Trophoblast cell (in vitro differentiated cells and primary cell): ENCODE measurements at regions not wholly inside any gene's neighbourhood (a gene's known extent, or its start where the extent isn't known, plus 50 kb on each side); places are given as distances from the start of the nearest gene placed in this dataset.

Source experiments
- DNase-seq, 2 donors: peaks; one replicate each; pipeline ENCODE4 v3.0.0-alpha.2; 2016
- H2AFZ ChIP-seq: 2 replicates; pipeline ENCODE4 v1.6.1; 2013; ENCODE audit warnings: low read length, moderate library complexity, mild to moderate bottlenecking; ENCODE audit not compliant: insufficient read depth, poor library complexity
- H2AK5ac ChIP-seq: 2 replicates; pipeline ENCODE4 v1.6.1; 2013; ENCODE audit warnings: mild to moderate bottlenecking, low read length
- H2BK120ac ChIP-seq: 2 replicates; pipeline ENCODE4 v1.6.1; 2013; ENCODE audit warnings: low read length, mild to moderate bottlenecking, moderate library complexity; ENCODE audit not compliant: insufficient read depth, poor library complexity
- H2BK12ac ChIP-seq: 2 replicates; pipeline ENCODE4 v1.6.1; 2013; ENCODE audit warnings: mild to moderate bottlenecking, low read length, moderate library complexity
- H2BK5ac ChIP-seq: 2 replicates; pipeline ENCODE4 v1.6.1; 2013; ENCODE audit warnings: low read length, low read depth, moderate library complexity, mild to moderate bottlenecking; ENCODE audit not compliant: poor library complexity
- H3K14ac ChIP-seq: 2 replicates; pipeline ENCODE4 v1.6.1; 2013; ENCODE audit warnings: mild to moderate bottlenecking, low read length
- H3K18ac ChIP-seq: 2 replicates; pipeline ENCODE4 v1.6.1; 2013; ENCODE audit warnings: mild to moderate bottlenecking, low read length
- H3K23ac ChIP-seq: 2 replicates; pipeline ENCODE4 v1.6.1; 2013; ENCODE audit warnings: low read length
- H3K27ac ChIP-seq: 2 replicates; pipeline ENCODE4 v1.5.1; 2013; ENCODE audit warnings: low read depth, mild to moderate bottlenecking, inconsistent platforms, low read length, moderate library complexity
- H3K27me3 ChIP-seq: 2 replicates; pipeline ENCODE4 v1.6.1; 2013; ENCODE audit warnings: inconsistent platforms, mild to moderate bottlenecking, low read length, moderate library complexity; ENCODE audit not compliant: insufficient read depth
- H3K36me3 ChIP-seq, 2 experiments: 1 replicate in 1 of 2; 2 replicates in 1 of 2; pipeline ENCODE4 v1.6.1; 2013; ENCODE audit warnings: low read length in 2 of 2, mild to moderate bottlenecking in 2 of 2, moderate library complexity in 1 of 2; ENCODE audit not compliant: insufficient read depth in 2 of 2, control insufficient read depth in 1 of 2
- H3K4ac ChIP-seq: 2 replicates; pipeline ENCODE4 v1.6.1; 2013; ENCODE audit warnings: low read depth, mild to moderate bottlenecking, low read length, moderate library complexity
- H3K4me1 ChIP-seq, 2 experiments: 1 replicate in 1 of 2; 2 replicates in 1 of 2; pipeline ENCODE4 v1.6.1; 2013; ENCODE audit warnings: low read length in 2 of 2, mild to moderate bottlenecking in 2 of 2, moderate library complexity in 1 of 2; ENCODE audit not compliant: insufficient read depth in 2 of 2, control insufficient read depth in 1 of 2
- H3K4me2 ChIP-seq: 2 replicates; pipeline ENCODE4 v1.6.1; 2013; ENCODE audit warnings: inconsistent platforms, mild to moderate bottlenecking, low read length, moderate library complexity
- H3K4me3 ChIP-seq: 2 replicates; pipeline ENCODE4 v1.5.1; 2013; ENCODE audit warnings: mild to moderate bottlenecking, low read depth, low read length, inconsistent platforms
- H3K79me1 ChIP-seq: one replicate; pipeline ENCODE4 v1.6.1; 2013; ENCODE audit warnings: low read length
- H3K79me2 ChIP-seq: 2 replicates; pipeline ENCODE4 v1.6.1; 2013; ENCODE audit warnings: low read length, mild to moderate bottlenecking; ENCODE audit not compliant: control insufficient read depth, insufficient read depth, poor library complexity
- H3K9ac ChIP-seq: 2 replicates; pipeline ENCODE4 v1.6.1; 2013; ENCODE audit warnings: mild to moderate bottlenecking, low read length
- H3K9me3 ChIP-seq: 2 replicates; pipeline ENCODE4 v1.6.1; 2013; ENCODE audit warnings: low read depth, mild to moderate bottlenecking, control low read depth, inconsistent platforms, low read length; ENCODE audit not compliant: insufficient read depth
- H4K12ac ChIP-seq: 2 replicates; pipeline ENCODE4 v1.6.1; 2013; ENCODE audit warnings: low read depth, mild to moderate bottlenecking, low read length, moderate library complexity
- H4K8ac ChIP-seq: 2 replicates; pipeline ENCODE4 v1.6.1; 2013; ENCODE audit warnings: low read depth, mild to moderate bottlenecking, low read length, moderate library complexity
- H4K91ac ChIP-seq: one replicate; pipeline ENCODE4 v1.6.1; 2013; ENCODE audit warnings: low read depth, mild to moderate bottlenecking, low read length, moderate library complexity
- WGBS: extraction: QIAGEN DNeasy Blood & Tissue Kit; methylation state at CpG from one replicate; pipeline ENCODE4 v1.1.7; 2013; ENCODE audit warnings: missing lambda C conversion rate; ENCODE audit not compliant: insufficient read length, insufficient coverage; ENCODE audit errors: extremely low coverage; 5-methylcytosine and 5-hydroxymethylcytosine counted together

DNA sequence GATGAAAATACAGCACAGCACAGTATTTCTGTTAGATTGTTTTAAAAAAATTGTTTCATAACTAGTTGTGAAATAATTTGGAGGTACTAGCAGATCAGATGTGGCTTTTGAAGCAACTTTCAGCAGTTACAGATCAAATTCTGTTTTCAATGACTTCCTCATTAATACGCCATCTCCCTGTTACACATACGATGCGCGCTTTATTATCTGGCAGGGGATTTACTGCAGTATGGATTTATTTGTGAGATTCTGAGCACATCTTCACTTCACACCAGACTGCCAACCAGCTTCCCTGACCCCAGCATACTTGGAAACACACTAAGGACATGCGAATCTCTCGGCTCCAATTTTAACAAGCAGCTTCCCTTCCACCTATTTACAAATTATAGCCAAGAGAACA, 235.5 kb upstream of the DIAPH2 start:
- Histone ChIP-seq H4K12ac (no peak overlapping the region), H4K91ac (no peak overlapping the region), H4K8ac (no peak overlapping the region), H3K27ac (no peak overlapping the region), H3K79me2 (no peaks in the 10 kb centered on the region), H3K23ac (no peak overlapping the region), H3K18ac (no peak overlapping the region), H2BK5ac (no peak overlapping the region), H3K9ac (no peak overlapping the region), H3K4me1 (no peaks in the 10 kb centered on the region), H2AFZ (no peak overlapping the region), H3K79me1 (no peaks in the 10 kb centered on the region), H2BK120ac (no peak overlapping the region), H3K27me3 (no peaks in the 10 kb centered on the region), H3K14ac (no peak overlapping the region), H3K36me3 (no peaks in the 10 kb centered on the region), H3K4me2 (no peak overlapping the region), H3K9me3 (no peaks in the 10 kb centered on the region), H3K4ac (no peak overlapping the region), H2BK12ac (no peak overlapping the region), H3K4me3 (no peak overlapping the region), H2AK5ac (no peak overlapping the region)
- WGBS: no CpG with 5 or more reads among the region's 6 CpGs
- DNase-seq: no peak

GRCh38 chrX:96449896-96450295, 234.7 kb upstream of the DIAPH2 start:
- Histone ChIP-seq H2AFZ (no peak overlapping the region), H4K91ac (no peak overlapping the region), H3K4ac (no peak overlapping the region), H2BK12ac (no peak overlapping the region), H3K4me1 (no peaks in the 10 kb centered on the region), H2AK5ac (no peak overlapping the region), H3K18ac (no peak overlapping the region), H3K14ac (no peak overlapping the region), H2BK120ac (no peak overlapping the region), H3K9me3 (no peaks in the 10 kb centered on the region), H3K23ac (no peak overlapping the region), H4K8ac (no peak overlapping the region), H4K12ac (no peak overlapping the region), H3K79me1 (no peaks in the 10 kb centered on the region), H3K36me3 (no peaks in the 10 kb centered on the region), H3K4me3 (no peak overlapping the region), H3K27me3 (no peaks in the 10 kb centered on the region), H3K9ac (no peak overlapping the region), H3K4me2 (no peak overlapping the region), H3K27ac (no peak overlapping the region), H2BK5ac (no peak overlapping the region), H3K79me2 (no peaks in the 10 kb centered on the region)
- no peak for DNase-seq

- no CpG with 5 or more reads among the region's 3 CpGs for WGBS
- DNase-seq: peak; percentile 48 to 55
- H3K79me2 ChIP-seq: no peaks in the 10 kb centered on the region
Measured at GRCh38 chrX:96453139-96453538, 231.5 kb upstream of the DIAPH2 start.

GRCh38 chrX:96455078-96455477, 229.6 kb upstream of the DIAPH2 start:
- Histone ChIP-seq H3K9me3 (no peaks in the 10 kb centered on the region), H4K91ac (no peak overlapping the region), H3K23ac (no peak overlapping the region), H3K4ac (no peak overlapping the region), H3K36me3 (no peaks in the 10 kb centered on the region), H2BK12ac (no peak overlapping the region), H3K4me3 (no peak overlapping the region), H3K4me2 (no peak overlapping the region), H2AK5ac (no peak overlapping the region), H3K27ac (no peak overlapping the region), H4K12ac (no peak overlapping the region), H3K27me3 (no peaks in the 10 kb centered on the region), H3K18ac (no peak overlapping the region), H3K79me2 (no peaks in the 10 kb centered on the region), H2AFZ (no peak overlapping the region), H3K4me1 (no peaks in the 10 kb centered on the region), H3K9ac (no peak overlapping the region), H2BK5ac (no peak overlapping the region), H2BK120ac (no peak overlapping the region), H4K8ac (no peak overlapping the region), H3K79me1 (no peaks in the 10 kb centered on the region), H3K14ac (no peak overlapping the region)
- WGBS: no CpG with 5 or more reads among the region's 3 CpGs
- DNase-seq: peak; percentile 3 to 45

More at GRCh38 chrX:96453139-96453538, 231.5 kb upstream of the DIAPH2 start:
- Histone ChIP-seq H3K27ac (no peak overlapping the region), H4K12ac (no peak overlapping the region), H3K36me3 (no peaks in the 10 kb centered on the region), H3K4me2 (no peak overlapping the region), H3K27me3 (no peaks in the 10 kb centered on the region), H2BK5ac (no peak overlapping the region), H3K9ac (no peak overlapping the region), H3K14ac (no peak overlapping the region), H2BK120ac (no peak overlapping the region), H3K79me1 (no peaks in the 10 kb centered on the region), H4K91ac (no peak overlapping the region), H3K4me1 (no peaks in the 10 kb centered on the region), H4K8ac (no peak overlapping the region), H3K4me3 (no peak overlapping the region), H2AK5ac (no peak overlapping the region), H3K23ac (no peak overlapping the region), H2AFZ (no peak overlapping the region), H3K4ac (no peak overlapping the region), H3K18ac (no peak overlapping the region), H2BK12ac (no peak overlapping the region), H3K9me3 (no peaks in the 10 kb centered on the region)
